ENCODE measurements at regions not wholly inside any gene's neighbourhood (a gene's known extent, or its start where the extent isn't known, plus 50 kb on each side); places are given as distances from the start of the nearest gene placed in this dataset.

DNA sequence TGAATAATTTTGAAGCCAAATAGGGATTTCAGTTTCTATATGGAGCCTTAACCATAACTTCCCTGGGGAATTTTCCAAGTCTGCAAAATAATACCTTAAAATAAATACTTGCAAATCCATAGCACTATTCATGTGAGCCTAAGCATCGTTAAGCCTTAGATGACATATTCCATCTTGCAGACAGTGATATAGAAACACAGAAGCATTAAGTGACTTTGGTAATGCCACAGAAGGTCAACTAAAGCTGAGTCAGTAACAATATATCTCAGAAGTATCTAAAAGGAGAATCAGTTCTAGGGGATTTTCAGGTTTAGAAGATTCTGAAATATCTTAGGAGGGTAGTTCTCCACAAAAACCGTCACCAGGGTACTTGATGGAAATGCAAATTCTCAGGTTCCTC is 163.4 kb upstream of the COL1A2 start:
- intact Hi-C loops (cut with DNase I; ENCODE audit: low total_unique reads) = no loop called here
- 79 to 86% methylated on average over 2 of the region's 2 CpGs for WGBS, 2 donors
- Histone ChIP-seq H3K36me3 (ENCODE audit: low read depth, missing control alignments) (no peaks in the 10 kb centered on the region), H3K27me3 (no peaks in the 10 kb centered on the region), H3K9me3 (no peaks in the 10 kb centered on the region), H3K4me1 (no peaks in the 10 kb centered on the region), H3K27ac (no peak overlapping the region), H3K4me3 (no peak overlapping the region)
- no peak for TF ChIP-seq POLR2A (IDR thresholded peaks at IDR 0.05)
- TF ChIP-seq, protein P1, sequence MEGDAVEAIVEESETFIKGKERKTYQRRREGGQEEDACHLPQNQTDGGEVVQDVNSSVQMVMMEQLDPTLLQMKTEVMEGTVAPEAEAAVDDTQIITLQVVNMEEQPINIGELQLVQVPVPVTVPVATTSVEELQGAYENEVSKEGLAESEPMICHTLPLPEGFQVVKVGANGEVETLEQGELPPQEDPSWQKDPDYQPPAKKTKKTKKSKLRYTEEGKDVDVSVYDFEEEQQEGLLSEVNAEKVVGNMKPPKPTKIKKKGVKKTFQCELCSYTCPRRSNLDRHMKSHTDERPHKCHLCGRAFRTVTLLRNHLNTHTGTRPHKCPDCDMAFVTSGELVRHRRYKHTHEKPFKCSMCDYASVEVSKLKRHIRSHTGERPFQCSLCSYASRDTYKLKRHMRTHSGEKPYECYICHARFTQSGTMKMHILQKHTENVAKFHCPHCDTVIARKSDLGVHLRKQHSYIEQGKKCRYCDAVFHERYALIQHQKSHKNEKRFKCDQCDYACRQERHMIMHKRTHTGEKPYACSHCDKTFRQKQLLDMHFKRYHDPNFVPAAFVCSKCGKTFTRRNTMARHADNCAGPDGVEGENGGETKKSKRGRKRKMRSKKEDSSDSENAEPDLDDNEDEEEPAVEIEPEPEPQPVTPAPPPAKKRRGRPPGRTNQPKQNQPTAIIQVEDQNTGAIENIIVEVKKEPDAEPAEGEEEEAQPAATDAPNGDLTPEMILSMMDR (IDR thresholded peaks at IDR 0.05) = no peak
- no peak for DNase-seq

DNA sequence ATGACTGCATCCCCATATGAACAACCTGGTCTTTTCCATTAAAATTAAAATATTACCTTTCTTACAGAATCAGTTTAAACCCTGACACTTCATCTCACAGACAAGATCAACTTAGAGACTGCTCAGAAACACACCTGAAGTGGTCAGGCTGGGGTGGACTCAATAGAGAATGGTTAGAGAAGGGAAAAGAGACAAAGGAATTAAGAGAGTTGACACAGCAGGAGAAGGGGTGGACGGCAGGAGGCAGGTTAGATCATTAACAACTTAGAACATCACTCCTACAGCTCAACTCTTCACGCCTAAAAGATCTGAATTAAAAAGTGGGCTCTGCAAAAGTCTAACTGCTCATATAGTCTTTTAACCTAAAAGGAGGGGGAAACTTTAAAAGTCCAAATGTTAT is 157.7 kb upstream of the COL1A2 start:
- DNase-seq = no peak
- TF ChIP-seq, protein P1 (IDR thresholded peaks at IDR 0.05) = no peak
- TF ChIP-seq POLR2A (IDR thresholded peaks at IDR 0.05) = no peak
- intact Hi-C loops (cut with DNase I; ENCODE audit: low total_unique reads) = no loop called here
- 80 to 82% methylated on average over 2 of the region's 2 CpGs for WGBS, 2 donors
- Histone ChIP-seq H3K4me1 (no peaks in the 10 kb centered on the region), H3K36me3 (ENCODE audit: low read depth, missing control alignments) (no peaks in the 10 kb centered on the region), H3K27me3 (no peaks in the 10 kb centered on the region), H3K27ac (no peak overlapping the region), H3K9me3 (no peaks in the 10 kb centered on the region), H3K4me3 (no peak overlapping the region)

DNA sequence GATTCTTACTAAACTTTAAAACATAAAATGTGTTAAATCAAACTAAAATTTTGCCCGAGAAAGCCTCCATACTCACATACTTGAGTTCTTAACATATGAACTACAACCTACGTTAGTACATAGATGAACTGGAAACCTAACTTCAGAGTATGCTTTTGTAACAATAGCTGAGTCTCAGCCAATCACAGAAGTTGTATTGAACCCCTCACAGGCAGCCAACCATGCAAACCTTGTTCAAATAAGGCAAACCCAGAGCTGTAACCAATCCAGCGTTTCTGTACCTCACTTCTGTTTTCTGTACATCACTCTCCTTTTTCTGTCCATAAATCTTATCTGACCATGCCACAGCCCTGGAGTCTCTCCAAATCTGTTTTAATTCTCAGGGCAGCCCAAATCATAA is 157.3 kb upstream of the COL1A2 start:
- Histone ChIP-seq H3K4me3 (no peak overlapping the region), H3K36me3 (ENCODE audit: low read depth, missing control alignments) (no peaks in the 10 kb centered on the region), H3K27me3 (no peaks in the 10 kb centered on the region), H3K9me3 (no peaks in the 10 kb centered on the region), H3K4me1 (no peaks in the 10 kb centered on the region), H3K27ac (no peak overlapping the region)
- no peak for DNase-seq
- WGBS, 2 donors = 61 to 71% methylated on average over 3 of the region's 3 CpGs
- intact Hi-C loops (cut with DNase I; ENCODE audit: low total_unique reads) = no loop called here
- no peak for TF ChIP-seq POLR2A (IDR thresholded peaks at IDR 0.05)
- TF ChIP-seq, protein P1 (IDR thresholded peaks at IDR 0.05) = no peak

DNA sequence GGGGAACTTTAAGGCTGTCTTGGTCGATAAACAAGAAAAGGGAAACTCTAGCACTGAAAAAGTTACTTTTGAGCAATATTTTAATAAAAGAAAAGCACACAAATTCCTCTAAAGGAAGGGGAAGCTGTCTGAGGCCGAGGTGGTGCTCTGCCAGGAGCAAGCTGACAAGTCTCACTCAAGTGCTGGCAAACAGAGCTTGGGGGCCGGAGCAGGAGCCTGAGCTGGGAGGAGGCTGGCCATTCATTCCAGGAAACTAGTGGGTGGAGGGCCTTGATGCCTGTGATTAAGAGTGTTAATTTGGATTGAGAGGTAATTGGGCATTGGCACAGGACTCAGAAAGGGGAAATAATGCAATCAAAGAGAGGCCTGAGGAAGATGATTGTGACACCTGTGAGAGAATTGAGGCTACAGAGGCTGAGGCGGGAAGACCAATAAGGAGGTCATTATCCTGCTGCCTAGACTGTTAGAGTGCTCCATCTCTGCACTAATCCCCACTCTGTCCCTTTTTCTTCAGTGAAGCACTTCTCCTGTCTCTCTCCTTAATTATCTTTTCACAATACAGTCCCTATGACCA is 154.9 kb upstream of the COL1A2 start:
- 40 to 57% methylated on average over 4 of the region's 4 CpGs for WGBS, 2 donors

DNA sequence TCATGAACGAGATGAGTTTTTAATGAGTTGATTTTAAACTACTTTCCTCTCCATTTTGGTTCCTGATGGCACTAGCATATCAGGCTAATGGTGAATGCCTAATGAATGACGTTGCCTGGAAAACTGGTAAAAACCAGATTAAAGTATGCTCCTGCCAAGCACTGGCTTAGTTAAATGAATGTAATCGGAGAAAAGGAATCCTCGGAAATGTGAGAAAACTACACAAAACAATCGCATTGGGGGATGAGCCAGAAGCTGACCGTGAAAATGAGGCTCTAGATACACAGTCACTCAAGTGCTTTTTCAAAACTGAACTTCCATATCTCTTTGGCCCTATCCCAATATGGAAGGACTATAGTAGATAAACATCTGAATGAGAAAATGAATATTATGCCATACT is 153.8 kb upstream of the COL1A2 start:
- TF ChIP-seq, protein P1 (IDR thresholded peaks at IDR 0.05) = no peak
- TF ChIP-seq POLR2A (IDR thresholded peaks at IDR 0.05) = no peak
- no peaks in the 10 kb centered on the region for H3K36me3 ChIP-seq (ENCODE audit: low read depth, missing control alignments)
- no peaks in the 10 kb centered on the region for H3K4me1 ChIP-seq
- no peaks in the 10 kb centered on the region for H3K9me3 ChIP-seq
- WGBS, 2 donors = 87 to 92% methylated on average over 6 of the region's 6 CpGs
- intact Hi-C loops (cut with DNase I; ENCODE audit: low total_unique reads) = no loop called here
- no peaks in the 10 kb centered on the region for H3K27me3 ChIP-seq
- no peak for DNase-seq
- H3K4me3 ChIP-seq = no peak overlapping the region
- H3K27ac ChIP-seq = no peak overlapping the region

More for the DNA sequence above, 154.9 kb upstream of the COL1A2 start:
- TF ChIP-seq, protein P1 (IDR thresholded peaks at IDR 0.05) = no peak
- TF ChIP-seq POLR2A (IDR thresholded peaks at IDR 0.05) = no peak
- Histone ChIP-seq H3K9me3 (no peaks in the 10 kb centered on the region), H3K4me3 (no peak overlapping the region), H3K36me3 (ENCODE audit: low read depth, missing control alignments) (no peaks in the 10 kb centered on the region), H3K4me1 (no peaks in the 10 kb centered on the region), H3K27me3 (no peaks in the 10 kb centered on the region), H3K27ac (no peak overlapping the region)
- intact Hi-C loops (cut with DNase I; ENCODE audit: low total_unique reads) = no loop called here
- DNase-seq = peak; percentile 17

Measured in testis (tissue), 2 donors.